Cardiac muscle cell (in vitro differentiated cells and primary cell): ENCODE measurements at regions not wholly inside any gene's neighbourhood (a gene's known extent, or its start where the extent isn't known, plus 50 kb on each side); places are given as distances from the start of the nearest gene placed in this dataset.
"Not testable (repeated sequence)": the region's sequence is repeated elsewhere in the genome, so short reads cannot be mapped to it uniquely, and the experiment has no call there.

Experiments used
- DNase-seq, 2 donors: peaks; one replicate each; pipeline versions ENCODE4 v3.0.0 to v3.0.0-alpha.2; 2010 to 2017; ENCODE audit warnings: low read depth in 1 of 2, low spot score in 1 of 2
- H3K27ac ChIP-seq: fragments of 200-600 bp; sonication (generic); 2 replicates; pipeline ENCODE4 v1.5.1; 2016
- H3K27me3 ChIP-seq: fragments of 200-600 bp; sonication (generic); 2 replicates; pipeline ENCODE4 v1.6.0; 2016; ENCODE audit warnings: control low read depth
- H3K36me3 ChIP-seq: fragments of 200-600 bp; sonication (generic); 2 replicates; pipeline ENCODE4 v1.5.1; 2016; ENCODE audit warnings: control low read depth
- H3K4me1 ChIP-seq: fragments of 200-600 bp; sonication (generic); 2 replicates; pipeline ENCODE4 v1.8.1; 2017; ENCODE audit warnings: low read depth, mild to moderate bottlenecking, mixed run types
- H3K4me3 ChIP-seq: fragments of 200-600 bp; sonication (generic); 2 replicates; pipeline ENCODE4 v1.5.1; 2016; ENCODE audit warnings: mild to moderate bottlenecking
- H3K9me3 ChIP-seq: fragments of 200-600 bp; sonication (generic); 2 replicates; pipeline ENCODE4 v1.5.1; 2017; ENCODE audit warnings: low read depth, mild to moderate bottlenecking, control low read depth
- TF ChIP-seq, protein P1 (sequence below): IDR thresholded peaks from 2 replicates; pipeline ENCODE4 v1.5.1; 2012; ENCODE audit warnings: low read depth, mild to moderate bottlenecking, low read length

DNA sequence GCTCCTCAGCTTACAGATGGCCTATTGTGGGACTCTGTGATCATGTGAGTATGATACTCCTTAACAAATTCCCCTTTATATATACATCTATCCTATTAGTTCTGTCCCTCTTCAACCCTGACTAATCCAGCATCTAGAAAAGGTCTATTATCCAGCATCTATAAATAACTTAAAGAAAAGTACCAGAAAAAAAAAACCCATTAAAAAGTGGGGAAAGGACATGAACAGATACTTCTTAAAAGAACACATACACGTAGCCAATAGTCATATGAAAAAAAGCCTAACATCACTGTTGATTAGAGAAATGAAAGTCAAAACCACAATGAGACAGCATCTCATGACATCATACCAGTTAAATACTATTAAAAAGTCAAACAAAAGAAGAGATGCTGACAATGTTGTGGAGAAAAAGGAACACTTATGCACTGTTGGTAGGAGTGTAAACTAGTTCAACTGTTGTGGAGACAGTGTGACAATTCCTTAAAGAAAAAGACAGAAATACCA lies 549.5 kb upstream of the GRM3 start:
- no peak overlapping the region for H3K4me3 ChIP-seq
- H3K4me1 ChIP-seq: no peaks in the 10 kb centered on the region
- H3K27me3 ChIP-seq: no peaks in the 10 kb centered on the region
- TF ChIP-seq, protein P1, sequence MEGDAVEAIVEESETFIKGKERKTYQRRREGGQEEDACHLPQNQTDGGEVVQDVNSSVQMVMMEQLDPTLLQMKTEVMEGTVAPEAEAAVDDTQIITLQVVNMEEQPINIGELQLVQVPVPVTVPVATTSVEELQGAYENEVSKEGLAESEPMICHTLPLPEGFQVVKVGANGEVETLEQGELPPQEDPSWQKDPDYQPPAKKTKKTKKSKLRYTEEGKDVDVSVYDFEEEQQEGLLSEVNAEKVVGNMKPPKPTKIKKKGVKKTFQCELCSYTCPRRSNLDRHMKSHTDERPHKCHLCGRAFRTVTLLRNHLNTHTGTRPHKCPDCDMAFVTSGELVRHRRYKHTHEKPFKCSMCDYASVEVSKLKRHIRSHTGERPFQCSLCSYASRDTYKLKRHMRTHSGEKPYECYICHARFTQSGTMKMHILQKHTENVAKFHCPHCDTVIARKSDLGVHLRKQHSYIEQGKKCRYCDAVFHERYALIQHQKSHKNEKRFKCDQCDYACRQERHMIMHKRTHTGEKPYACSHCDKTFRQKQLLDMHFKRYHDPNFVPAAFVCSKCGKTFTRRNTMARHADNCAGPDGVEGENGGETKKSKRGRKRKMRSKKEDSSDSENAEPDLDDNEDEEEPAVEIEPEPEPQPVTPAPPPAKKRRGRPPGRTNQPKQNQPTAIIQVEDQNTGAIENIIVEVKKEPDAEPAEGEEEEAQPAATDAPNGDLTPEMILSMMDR: no peak
- no peak overlapping the region for H3K27ac ChIP-seq
- DNase-seq: no peak
- no peaks in the 10 kb centered on the region for H3K36me3 ChIP-seq
- H3K9me3 ChIP-seq: no peaks in the 10 kb centered on the region

GRCh38 chr7:86091369-86091768 lies 552.3 kb upstream of the GRM3 start:
- H3K9me3 ChIP-seq: no peaks in the 10 kb centered on the region
- H3K4me3 ChIP-seq: no peak overlapping the region
- no peaks in the 10 kb centered on the region for H3K27me3 ChIP-seq
- no peak for DNase-seq
- TF ChIP-seq, protein P1: no peak
- H3K4me1 ChIP-seq: no peaks in the 10 kb centered on the region
- no peaks in the 10 kb centered on the region for H3K36me3 ChIP-seq
- H3K27ac ChIP-seq: no peak overlapping the region

GRCh38 chr7:86089455-86089854 lies 554.3 kb upstream of the GRM3 start:
- no peak overlapping the region for H3K4me3 ChIP-seq
- no peak overlapping the region for H3K27ac ChIP-seq
- TF ChIP-seq, protein P1: no peak
- H3K4me1 ChIP-seq: no peaks in the 10 kb centered on the region
- no peaks in the 10 kb centered on the region for H3K36me3 ChIP-seq
- H3K27me3 ChIP-seq: no peaks in the 10 kb centered on the region
- no peaks in the 10 kb centered on the region for H3K9me3 ChIP-seq
- no peak for DNase-seq

DNA sequence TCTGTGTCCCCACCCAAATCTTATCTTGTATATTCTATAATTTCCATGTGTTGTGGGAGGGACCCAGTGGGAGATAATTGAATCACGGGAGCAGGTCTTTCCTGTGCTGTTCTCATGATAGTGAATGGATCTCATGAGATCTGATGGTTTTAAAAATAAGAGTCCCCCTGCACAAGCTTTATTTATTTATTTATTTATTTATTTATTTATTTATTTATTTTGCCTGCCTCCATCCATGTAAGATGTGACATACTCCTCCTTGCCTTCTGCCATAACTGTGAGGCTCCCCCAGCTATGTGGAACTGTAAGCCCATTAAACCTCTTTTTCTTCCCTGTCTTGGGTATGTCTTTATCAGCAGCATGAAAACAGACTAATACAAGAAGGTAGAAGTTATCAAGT lies 579.1 kb upstream of the GRM3 start:
- not testable (repeated sequence) for DNase-seq, H3K36me3 ChIP-seq, H3K4me1 ChIP-seq, H3K27ac ChIP-seq, H3K27me3 ChIP-seq, H3K4me3 ChIP-seq, H3K9me3 ChIP-seq

DNA sequence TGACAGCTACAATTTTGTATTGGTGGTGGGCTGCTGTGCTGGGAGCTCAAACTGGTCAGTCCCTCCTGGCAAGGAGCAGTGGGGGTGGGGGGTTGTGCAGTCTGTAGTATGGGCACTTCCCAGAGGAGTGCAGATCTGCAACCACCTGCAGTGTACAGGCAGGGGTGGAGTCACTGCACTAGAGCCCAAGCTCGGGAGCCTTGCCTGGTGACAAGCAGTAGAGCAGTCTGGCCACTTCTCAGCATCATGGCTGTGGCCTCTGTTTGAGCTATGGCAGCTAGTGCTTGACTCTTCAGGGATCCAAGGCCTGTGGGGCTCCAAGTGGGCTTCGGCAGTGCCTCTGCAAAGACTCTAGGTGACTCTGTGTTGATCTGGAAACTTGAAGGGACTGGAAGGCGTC lies 585.1 kb upstream of the GRM3 start:
- H3K4me1 ChIP-seq: no peaks in the 10 kb centered on the region
- no peaks in the 10 kb centered on the region for H3K9me3 ChIP-seq
- TF ChIP-seq, protein P1: no peak
- H3K27ac ChIP-seq: no peak overlapping the region
- H3K4me3 ChIP-seq: no peak overlapping the region
- DNase-seq: no peak
- no peaks in the 10 kb centered on the region for H3K36me3 ChIP-seq
- no peaks in the 10 kb centered on the region for H3K27me3 ChIP-seq

DNA sequence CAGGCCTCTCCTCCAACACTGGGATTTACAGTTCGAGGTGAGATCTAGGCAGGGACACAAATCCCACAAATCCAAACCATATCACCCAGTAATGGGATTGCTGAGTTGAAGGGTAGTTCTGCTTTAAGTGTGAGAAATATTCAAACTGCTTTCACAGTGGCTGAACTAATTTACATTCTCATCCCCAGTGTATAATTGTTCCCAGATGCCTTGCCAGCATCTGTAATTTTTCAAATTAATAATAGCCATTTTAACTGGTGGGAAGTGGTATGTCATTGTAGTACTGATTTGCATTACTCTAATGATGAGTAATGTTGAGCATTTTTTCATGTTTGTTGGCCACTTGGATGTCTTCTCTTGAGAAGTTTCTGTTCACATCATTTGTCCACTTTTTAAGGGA lies 592.8 kb upstream of the GRM3 start:
- Histone ChIP-seq H3K27ac (no peak overlapping the region), H3K4me3 (no peak overlapping the region), H3K4me1 (no peaks in the 10 kb centered on the region), H3K36me3 (no peaks in the 10 kb centered on the region), H3K27me3 (no peaks in the 10 kb centered on the region), H3K9me3 (no peaks in the 10 kb centered on the region)
- TF ChIP-seq, protein P1: no peak
- no peak for DNase-seq
